ENCODE measurements at regions not wholly inside any gene's neighbourhood (a gene's known extent, or its start where the extent isn't known, plus 50 kb on each side); places are given as distances from the start of the nearest gene placed in this dataset.

- TF ChIP-seq, protein P1, sequence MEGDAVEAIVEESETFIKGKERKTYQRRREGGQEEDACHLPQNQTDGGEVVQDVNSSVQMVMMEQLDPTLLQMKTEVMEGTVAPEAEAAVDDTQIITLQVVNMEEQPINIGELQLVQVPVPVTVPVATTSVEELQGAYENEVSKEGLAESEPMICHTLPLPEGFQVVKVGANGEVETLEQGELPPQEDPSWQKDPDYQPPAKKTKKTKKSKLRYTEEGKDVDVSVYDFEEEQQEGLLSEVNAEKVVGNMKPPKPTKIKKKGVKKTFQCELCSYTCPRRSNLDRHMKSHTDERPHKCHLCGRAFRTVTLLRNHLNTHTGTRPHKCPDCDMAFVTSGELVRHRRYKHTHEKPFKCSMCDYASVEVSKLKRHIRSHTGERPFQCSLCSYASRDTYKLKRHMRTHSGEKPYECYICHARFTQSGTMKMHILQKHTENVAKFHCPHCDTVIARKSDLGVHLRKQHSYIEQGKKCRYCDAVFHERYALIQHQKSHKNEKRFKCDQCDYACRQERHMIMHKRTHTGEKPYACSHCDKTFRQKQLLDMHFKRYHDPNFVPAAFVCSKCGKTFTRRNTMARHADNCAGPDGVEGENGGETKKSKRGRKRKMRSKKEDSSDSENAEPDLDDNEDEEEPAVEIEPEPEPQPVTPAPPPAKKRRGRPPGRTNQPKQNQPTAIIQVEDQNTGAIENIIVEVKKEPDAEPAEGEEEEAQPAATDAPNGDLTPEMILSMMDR (conservative IDR thresholded peaks at IDR 0.05 in 1 of 2, IDR thresholded peaks at IDR 0.05 in 1 of 2; ENCODE audit: extremely low read depth in 1 of 2, insufficient read depth in 1 of 2, low read depth in 1 of 2, low read length in 2 of 2): no peak
- no peak for TF ChIP-seq EZH2 (IDR thresholded peaks at IDR 0.05; ENCODE audit: borderline replicate concordance, low read length)
Observed at GRCh38 chr2:217417536-217417935, 557.7 kb upstream of the TNP1 start.
